Liver (tissue), 8 donors: ENCODE measurements at regions not wholly inside any gene's neighbourhood (a gene's known extent, or its start where the extent isn't known, plus 50 kb on each side); places are given as distances from the start of the nearest gene placed in this dataset.

Experiments used
- DNase-seq: peaks from one replicate; pipeline ENCODE4 v3.0.0-alpha.2; 2017; ENCODE audit warnings: low spot score
- H3K27ac ChIP-seq, 2 donors: one replicate each; pipeline ENCODE4 v1.7.0; 2013; ENCODE audit warnings: inconsistent platforms in 2 of 2, low read length in 2 of 2, control low read depth in 1 of 2, low read depth in 1 of 2, mild to moderate bottlenecking in 1 of 2
- H3K27me3 ChIP-seq, 4 donors: one replicate each; pipeline versions ENCODE4 v1.6.1 to v1.7.0; 2013; ENCODE audit warnings: low read length in 3 of 4, inconsistent platforms in 1 of 4, mild to moderate bottlenecking in 1 of 4, moderate library complexity in 1 of 4; ENCODE audit not compliant: control insufficient read depth in 4 of 4, insufficient read depth in 4 of 4
- H3K36me3 ChIP-seq, 4 donors: one replicate each; pipeline versions ENCODE4 v1.6.1 to v1.7.0; 2013; ENCODE audit warnings: low read length in 3 of 4, mild to moderate bottlenecking in 3 of 4, low read depth in 1 of 4, moderate library complexity in 1 of 4; ENCODE audit not compliant: control insufficient read depth in 4 of 4, insufficient read depth in 3 of 4
- H3K4me1 ChIP-seq, 4 donors: one replicate each; pipeline versions ENCODE4 v1.6.1 to v1.7.0; 2013; ENCODE audit warnings: low read length in 3 of 4, mild to moderate bottlenecking in 3 of 4, moderate library complexity in 1 of 4; ENCODE audit not compliant: control insufficient read depth in 4 of 4, insufficient read depth in 4 of 4
- H3K4me3 ChIP-seq, 3 donors: one replicate each; pipeline versions ENCODE4 v1.6.1 to v1.7.0; 2013; ENCODE audit warnings: low read length in 3 of 3, control low read depth in 1 of 3, low read depth in 1 of 3, mild to moderate bottlenecking in 1 of 3
- H3K9ac ChIP-seq, 2 donors: one replicate each; pipeline ENCODE4 v1.7.0; 2013; ENCODE audit warnings: low read length in 2 of 2, mild to moderate bottlenecking in 2 of 2, moderate library complexity in 2 of 2, control low read depth in 1 of 2, low read depth in 1 of 2
- H3K9me3 ChIP-seq, 4 donors: one replicate each; pipeline versions ENCODE4 v1.6.1 to v1.7.0; 2013; ENCODE audit warnings: low read length in 3 of 4; ENCODE audit not compliant: control insufficient read depth in 4 of 4
- EGR1 ChIP-seq, 2 donors: IDR thresholded peaks; 2 replicates each; pipeline ENCODE4 v1.6.1; 2016 to 2018; ENCODE audit warnings: antibody characterized with exemption in 2 of 2, low read depth in 2 of 2
- FOXA1 ChIP-seq: IDR thresholded peaks from 2 replicates; pipeline ENCODE4 v1.6.1; 2016; ENCODE audit warnings: antibody characterized with exemption
- FOXA2 ChIP-seq: IDR thresholded peaks from 2 replicates; pipeline ENCODE4 v1.6.1; 2016; ENCODE audit warnings: antibody characterized with exemption
- GABPA ChIP-seq, 2 donors: IDR thresholded peaks in 1 of 2; conservative IDR thresholded peaks in 1 of 2; 2 replicates each; pipeline ENCODE4 v1.6.1; 2016; ENCODE audit warnings: antibody characterized with exemption in 2 of 2, mild to moderate bottlenecking in 1 of 2, moderate library complexity in 1 of 2
- HNF4A ChIP-seq, 2 donors: conservative IDR thresholded peaks; 2 replicates each; pipeline ENCODE4 v1.6.1; 2016; ENCODE audit warnings: antibody characterized with exemption in 2 of 2, mild to moderate bottlenecking in 2 of 2
- HNF4G ChIP-seq: IDR thresholded peaks from 2 replicates; pipeline ENCODE4 v1.6.1; 2016; ENCODE audit warnings: antibody characterized with exemption
- JUND ChIP-seq, 2 donors: IDR thresholded peaks; 2 replicates each; pipeline ENCODE4 v1.6.1; 2016; ENCODE audit warnings: antibody characterized with exemption in 2 of 2
- NR2F2 ChIP-seq: IDR thresholded peaks from 2 replicates; pipeline ENCODE4 v1.6.1; 2016; ENCODE audit warnings: antibody characterized with exemption
- RAD21 ChIP-seq, 2 donors: IDR thresholded peaks; 2 replicates each; pipeline ENCODE4 v1.6.1; 2016; ENCODE audit warnings: antibody characterized with exemption in 2 of 2, mild to moderate bottlenecking in 2 of 2
- RXRA ChIP-seq, 2 donors: IDR thresholded peaks; 2 replicates each; pipeline ENCODE4 v1.6.1; 2017 to 2018; ENCODE audit warnings: antibody characterized with exemption in 2 of 2, mild to moderate bottlenecking in 1 of 2
- SP1 ChIP-seq: IDR thresholded peaks from 2 replicates; pipeline ENCODE4 v1.6.1; 2018; ENCODE audit warnings: antibody characterized with exemption, mild to moderate bottlenecking
- TAF1 ChIP-seq: conservative IDR thresholded peaks from 2 replicates; pipeline ENCODE4 v1.6.1; 2016; ENCODE audit warnings: antibody characterized with exemption, mild to moderate bottlenecking
- YY1 ChIP-seq: IDR thresholded peaks from 2 replicates; pipeline ENCODE4 v1.6.1; 2016; ENCODE audit warnings: antibody characterized with exemption, mild to moderate bottlenecking
- WGBS: extraction: QIAGEN DNeasy Blood & Tissue Kit; methylation state at CpG from one replicate; pipeline ENCODE4 v1.1.7; 2013; 5-methylcytosine and 5-hydroxymethylcytosine counted together
- TF ChIP-seq, protein P1 (sequence below): IDR thresholded peaks from 2 replicates; pipeline ENCODE4 v1.6.1; 2016; ENCODE audit warnings: antibody characterized with exemption, mild to moderate bottlenecking
- TF ChIP-seq, protein P2 (sequence below): fragments of 150-350 bp; IDR thresholded peaks from 2 replicates; pipeline ENCODE4 v1.5.1; 2017; ENCODE audit warnings: improper control_type of control experiment, low read depth, low read length; ENCODE audit not compliant: missing input control
- TF ChIP-seq, protein P3 (sequence below): IDR thresholded peaks from 2 replicates; pipeline ENCODE4 v1.6.1; 2016; ENCODE audit warnings: antibody characterized with exemption
- TF ChIP-seq, protein P4 (sequence below): IDR thresholded peaks from 2 replicates; pipeline ENCODE4 v1.6.1; 2016; ENCODE audit warnings: antibody characterized with exemption
- TF ChIP-seq, protein P5 (sequence below): IDR thresholded peaks from 2 replicates; pipeline ENCODE4 v1.6.1; 2016; ENCODE audit warnings: antibody characterized with exemption
- donor health status: healthy.
- donor health status: healthy.
- donor health status: healthy.
- donor health status: healthy.
- donor health status: healthy.

DNA sequence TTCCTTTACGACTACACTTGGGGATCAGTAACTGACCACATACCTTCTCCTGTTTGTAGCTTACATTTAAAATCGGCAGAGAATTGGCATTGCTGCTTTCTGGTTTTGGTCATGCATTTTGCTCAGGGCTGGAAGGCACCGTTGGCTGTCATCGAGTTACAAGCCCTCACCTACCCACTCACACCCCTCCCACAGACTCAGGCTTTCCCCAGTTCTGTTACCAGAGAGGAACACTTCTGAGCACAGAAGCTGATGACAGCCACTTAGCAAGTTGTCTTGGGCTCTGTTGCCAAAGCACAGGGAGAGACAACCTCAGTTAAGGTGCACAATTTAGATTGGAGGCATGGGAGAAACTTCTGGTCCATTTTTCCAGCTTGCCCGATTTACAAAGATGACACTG is 204.8 kb upstream of the TOPAZ1 start:
- no peaks in the 10 kb centered on the region for H3K36me3 ChIP-seq
- H3K27ac ChIP-seq = no peak overlapping the region
- 76% methylated on average over 5 of the region's 5 CpGs for WGBS
- no peak overlapping the region for H3K4me3 ChIP-seq
- H3K27me3 ChIP-seq = peaks cover 0 to 6% (median 2%) of the 10 kb centered on the region in 4 donors
- no peak overlapping the region for H3K9ac ChIP-seq
- TF ChIP-seq TAF1 (no peak), EGR1 (IDR thresholded peaks at IDR 0.05; ENCODE audit: low read depth in 2 of 2) (no peak)
- TF ChIP-seq, protein P1, sequence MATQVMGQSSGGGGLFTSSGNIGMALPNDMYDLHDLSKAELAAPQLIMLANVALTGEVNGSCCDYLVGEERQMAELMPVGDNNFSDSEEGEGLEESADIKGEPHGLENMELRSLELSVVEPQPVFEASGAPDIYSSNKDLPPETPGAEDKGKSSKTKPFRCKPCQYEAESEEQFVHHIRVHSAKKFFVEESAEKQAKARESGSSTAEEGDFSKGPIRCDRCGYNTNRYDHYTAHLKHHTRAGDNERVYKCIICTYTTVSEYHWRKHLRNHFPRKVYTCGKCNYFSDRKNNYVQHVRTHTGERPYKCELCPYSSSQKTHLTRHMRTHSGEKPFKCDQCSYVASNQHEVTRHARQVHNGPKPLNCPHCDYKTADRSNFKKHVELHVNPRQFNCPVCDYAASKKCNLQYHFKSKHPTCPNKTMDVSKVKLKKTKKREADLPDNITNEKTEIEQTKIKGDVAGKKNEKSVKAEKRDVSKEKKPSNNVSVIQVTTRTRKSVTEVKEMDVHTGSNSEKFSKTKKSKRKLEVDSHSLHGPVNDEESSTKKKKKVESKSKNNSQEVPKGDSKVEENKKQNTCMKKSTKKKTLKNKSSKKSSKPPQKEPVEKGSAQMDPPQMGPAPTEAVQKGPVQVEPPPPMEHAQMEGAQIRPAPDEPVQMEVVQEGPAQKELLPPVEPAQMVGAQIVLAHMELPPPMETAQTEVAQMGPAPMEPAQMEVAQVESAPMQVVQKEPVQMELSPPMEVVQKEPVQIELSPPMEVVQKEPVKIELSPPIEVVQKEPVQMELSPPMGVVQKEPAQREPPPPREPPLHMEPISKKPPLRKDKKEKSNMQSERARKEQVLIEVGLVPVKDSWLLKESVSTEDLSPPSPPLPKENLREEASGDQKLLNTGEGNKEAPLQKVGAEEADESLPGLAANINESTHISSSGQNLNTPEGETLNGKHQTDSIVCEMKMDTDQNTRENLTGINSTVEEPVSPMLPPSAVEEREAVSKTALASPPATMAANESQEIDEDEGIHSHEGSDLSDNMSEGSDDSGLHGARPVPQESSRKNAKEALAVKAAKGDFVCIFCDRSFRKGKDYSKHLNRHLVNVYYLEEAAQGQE = no peak
- no peaks in the 10 kb centered on the region for H3K4me1 ChIP-seq
- no peak for DNase-seq
- no peaks in the 10 kb centered on the region for H3K9me3 ChIP-seq

DNA sequence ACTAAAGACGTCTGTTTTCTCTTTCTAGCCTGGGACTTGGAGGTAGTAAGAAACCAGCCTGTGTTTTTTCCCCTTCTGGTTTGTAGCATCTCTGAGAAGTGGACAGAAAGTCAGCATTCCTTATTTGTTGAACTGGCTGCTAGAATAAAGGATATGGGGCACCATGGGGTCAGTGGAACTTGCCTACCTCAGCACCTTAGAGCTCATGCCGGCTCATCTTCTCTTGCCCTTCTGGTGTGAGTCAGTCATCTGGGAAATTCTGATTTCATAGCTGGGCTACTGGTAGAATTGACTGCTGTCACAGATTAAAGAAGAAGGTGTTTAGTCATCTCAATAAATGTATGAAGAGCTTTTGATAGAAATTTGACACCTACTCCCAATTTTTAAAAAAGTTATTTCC is 202.7 kb upstream of the TOPAZ1 start:
- TF ChIP-seq EGR1 (IDR thresholded peaks at IDR 0.05; ENCODE audit: low read depth in 2 of 2) (no peak), HNF4G (no peak), HNF4A (conservative IDR thresholded peaks at IDR 0.05) (no peak), TAF1 (no peak), YY1 (no peak), RAD21 (IDR thresholded peaks at IDR 0.05) (no peak), JUND (IDR thresholded peaks at IDR 0.05) (no peak), GABPA (IDR thresholded peaks at IDR 0.05 in 1 of 2, conservative IDR thresholded peaks at IDR 0.05 in 1 of 2) (no peak), SP1 (no peak), RXRA (IDR thresholded peaks at IDR 0.05) (no peak), FOXA2 (no peak), NR2F2 (no peak), FOXA1 (no peak)
- TF ChIP-seq, protein P2, sequence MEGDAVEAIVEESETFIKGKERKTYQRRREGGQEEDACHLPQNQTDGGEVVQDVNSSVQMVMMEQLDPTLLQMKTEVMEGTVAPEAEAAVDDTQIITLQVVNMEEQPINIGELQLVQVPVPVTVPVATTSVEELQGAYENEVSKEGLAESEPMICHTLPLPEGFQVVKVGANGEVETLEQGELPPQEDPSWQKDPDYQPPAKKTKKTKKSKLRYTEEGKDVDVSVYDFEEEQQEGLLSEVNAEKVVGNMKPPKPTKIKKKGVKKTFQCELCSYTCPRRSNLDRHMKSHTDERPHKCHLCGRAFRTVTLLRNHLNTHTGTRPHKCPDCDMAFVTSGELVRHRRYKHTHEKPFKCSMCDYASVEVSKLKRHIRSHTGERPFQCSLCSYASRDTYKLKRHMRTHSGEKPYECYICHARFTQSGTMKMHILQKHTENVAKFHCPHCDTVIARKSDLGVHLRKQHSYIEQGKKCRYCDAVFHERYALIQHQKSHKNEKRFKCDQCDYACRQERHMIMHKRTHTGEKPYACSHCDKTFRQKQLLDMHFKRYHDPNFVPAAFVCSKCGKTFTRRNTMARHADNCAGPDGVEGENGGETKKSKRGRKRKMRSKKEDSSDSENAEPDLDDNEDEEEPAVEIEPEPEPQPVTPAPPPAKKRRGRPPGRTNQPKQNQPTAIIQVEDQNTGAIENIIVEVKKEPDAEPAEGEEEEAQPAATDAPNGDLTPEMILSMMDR = no peak
- TF ChIP-seq, protein P3, sequence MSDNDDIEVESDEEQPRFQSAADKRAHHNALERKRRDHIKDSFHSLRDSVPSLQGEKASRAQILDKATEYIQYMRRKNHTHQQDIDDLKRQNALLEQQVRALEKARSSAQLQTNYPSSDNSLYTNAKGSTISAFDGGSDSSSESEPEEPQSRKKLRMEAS = no peak
- TF ChIP-seq, protein P4, sequence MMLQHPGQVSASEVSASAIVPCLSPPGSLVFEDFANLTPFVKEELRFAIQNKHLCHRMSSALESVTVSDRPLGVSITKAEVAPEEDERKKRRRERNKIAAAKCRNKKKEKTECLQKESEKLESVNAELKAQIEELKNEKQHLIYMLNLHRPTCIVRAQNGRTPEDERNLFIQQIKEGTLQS = no peak
- TF ChIP-seq, protein P5, sequence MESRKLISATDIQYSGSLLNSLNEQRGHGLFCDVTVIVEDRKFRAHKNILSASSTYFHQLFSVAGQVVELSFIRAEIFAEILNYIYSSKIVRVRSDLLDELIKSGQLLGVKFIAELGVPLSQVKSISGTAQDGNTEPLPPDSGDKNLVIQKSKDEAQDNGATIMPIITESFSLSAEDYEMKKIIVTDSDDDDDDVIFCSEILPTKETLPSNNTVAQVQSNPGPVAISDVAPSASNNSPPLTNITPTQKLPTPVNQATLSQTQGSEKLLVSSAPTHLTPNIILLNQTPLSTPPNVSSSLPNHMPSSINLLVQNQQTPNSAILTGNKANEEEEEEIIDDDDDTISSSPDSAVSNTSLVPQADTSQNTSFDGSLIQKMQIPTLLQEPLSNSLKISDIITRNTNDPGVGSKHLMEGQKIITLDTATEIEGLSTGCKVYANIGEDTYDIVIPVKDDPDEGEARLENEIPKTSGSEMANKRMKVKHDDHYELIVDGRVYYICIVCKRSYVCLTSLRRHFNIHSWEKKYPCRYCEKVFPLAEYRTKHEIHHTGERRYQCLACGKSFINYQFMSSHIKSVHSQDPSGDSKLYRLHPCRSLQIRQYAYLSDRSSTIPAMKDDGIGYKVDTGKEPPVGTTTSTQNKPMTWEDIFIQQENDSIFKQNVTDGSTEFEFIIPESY = no peak
- TF ChIP-seq, protein P1 = no peak
- H3K4me3 ChIP-seq = no peak overlapping the region
- DNase-seq = no peak

More for the DNA sequence above, 202.7 kb upstream of the TOPAZ1 start:
- H3K27ac ChIP-seq = no peak overlapping the region
- H3K27me3 ChIP-seq = peaks cover 0 to 6% (median 2%) of the 10 kb centered on the region in 4 donors
- no peaks in the 10 kb centered on the region for H3K36me3 ChIP-seq
- H3K4me1 ChIP-seq = no peaks in the 10 kb centered on the region
- H3K9me3 ChIP-seq = no peaks in the 10 kb centered on the region
- WGBS = 80% methylated on average over 2 of the region's 2 CpGs
- no peak overlapping the region for H3K9ac ChIP-seq
